Epidermal melanocyte (primary cell): ENCODE measurements at regions not wholly inside any gene's neighbourhood (a gene's known extent, or its start where the extent isn't known, plus 50 kb on each side); places are given as distances from the start of the nearest gene placed in this dataset.

ENCODE experiments used
- DNase-seq: peaks from one replicate; pipeline ENCODE4 v3.0.0; 2011; ENCODE audit warnings: low spot score; ENCODE audit not compliant: insufficient read length

DNA sequence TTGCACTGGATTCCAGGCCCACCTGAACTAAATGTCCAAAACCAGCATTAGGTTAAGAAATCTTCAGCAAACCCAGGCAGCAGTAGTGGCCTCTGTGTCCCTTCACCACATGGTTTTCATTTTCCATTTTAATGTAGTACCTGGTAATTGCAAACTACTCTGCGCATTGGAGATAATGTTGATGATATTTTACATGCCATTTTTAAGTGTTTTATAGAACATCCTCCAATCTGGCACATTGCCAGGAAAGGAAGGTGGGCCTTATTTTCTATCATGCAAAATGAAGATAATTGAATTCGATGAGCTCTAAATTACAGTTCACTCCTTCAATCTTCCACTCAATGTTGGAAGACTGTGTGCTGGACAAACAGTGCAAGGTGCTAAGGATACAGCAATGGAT lies 89.5 kb downstream of the ZC3H11B start:
- no peak for DNase-seq

GRCh38 chr1:219521325-219521724 lies 91.6 kb downstream of the ZC3H11B start:
- DNase-seq = no peak

DNA sequence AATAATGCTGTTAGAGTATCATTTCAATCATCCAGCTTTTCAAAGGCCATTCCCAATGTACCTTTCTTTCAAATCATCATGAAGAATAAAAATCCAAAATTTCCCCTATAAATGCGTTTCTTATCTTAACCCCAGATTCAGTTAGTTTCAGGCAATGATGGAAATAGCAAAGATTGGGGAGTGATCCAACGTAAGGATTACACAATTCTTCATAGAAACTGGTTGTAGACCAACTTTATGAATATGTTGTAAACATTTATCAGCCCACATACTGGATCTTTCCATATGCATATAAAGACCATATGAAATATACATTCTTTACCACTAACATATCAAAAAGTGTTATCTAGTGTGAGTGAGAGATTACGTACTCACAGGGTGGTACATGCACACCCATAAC lies 92.7 kb downstream of the ZC3H11B start:
- DNase-seq = no peak

- DNase-seq = no peak
These were observed 94.0 kb downstream of the ZC3H11B start for GRCh38 chr1:219518907-219519248.

DNA sequence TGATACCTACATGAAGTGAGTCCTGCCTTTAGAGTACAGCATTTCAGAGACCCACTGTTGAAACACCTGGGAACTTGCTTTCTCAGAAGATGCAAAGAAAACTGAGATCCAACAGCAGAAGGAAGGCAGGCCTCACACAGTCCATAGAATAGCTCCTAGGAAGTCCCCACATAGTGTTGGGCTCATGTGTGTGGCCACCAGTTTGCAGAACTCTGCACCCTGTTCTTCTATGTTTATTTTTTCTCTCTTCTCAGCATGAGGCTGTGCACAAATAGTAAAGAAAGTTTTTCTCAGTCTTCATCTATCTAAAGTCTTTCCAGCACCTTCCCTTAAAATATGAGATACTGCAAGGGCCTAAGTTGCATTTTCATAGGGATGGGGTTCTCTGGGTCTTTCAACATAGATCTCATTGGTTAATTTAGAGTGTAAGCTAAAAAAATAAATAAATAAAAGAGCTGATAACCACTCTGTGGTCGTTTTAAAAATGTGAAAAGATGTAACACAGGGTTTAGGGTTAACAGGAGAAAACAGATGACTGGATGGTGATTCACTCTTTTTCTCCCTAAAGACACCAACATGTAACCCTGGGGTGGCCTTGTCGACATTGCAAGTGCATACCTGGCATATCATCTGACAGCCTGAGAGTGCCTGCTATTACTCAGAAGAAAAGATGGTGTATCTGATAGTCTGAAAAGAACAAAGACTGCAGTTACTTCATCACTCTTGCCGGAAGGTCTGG lies 94.6 kb downstream of the ZC3H11B start:
- no peak for DNase-seq

- DNase-seq = no peak
These were observed 95.9 kb downstream of the ZC3H11B start for GRCh38 chr1:219517031-219517430.

DNA sequence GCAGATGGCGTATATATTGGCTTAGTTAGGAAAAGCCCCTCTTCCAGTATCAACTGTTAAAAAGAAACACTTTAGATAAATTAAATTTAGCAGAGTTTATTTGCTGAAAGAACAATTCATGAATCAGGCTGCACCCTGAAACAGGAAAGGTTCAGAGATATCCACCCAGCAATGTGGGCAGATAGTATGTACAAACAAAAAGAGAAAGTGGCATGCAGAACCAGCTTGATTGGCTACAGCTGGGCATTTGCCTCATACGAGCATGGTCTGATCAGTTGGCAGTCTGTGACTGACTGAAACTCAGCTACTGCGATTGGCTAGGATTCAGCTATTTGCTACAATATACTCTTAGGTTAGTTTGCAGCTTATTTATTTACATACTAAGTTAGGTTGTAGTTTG lies 98.2 kb downstream of the ZC3H11B start:
- DNase-seq = no peak

- peak; percentile 23 for DNase-seq
These were observed 105.5 kb downstream of the ZC3H11B start for GRCh38 chr1:219507437-219507836.

DNA sequence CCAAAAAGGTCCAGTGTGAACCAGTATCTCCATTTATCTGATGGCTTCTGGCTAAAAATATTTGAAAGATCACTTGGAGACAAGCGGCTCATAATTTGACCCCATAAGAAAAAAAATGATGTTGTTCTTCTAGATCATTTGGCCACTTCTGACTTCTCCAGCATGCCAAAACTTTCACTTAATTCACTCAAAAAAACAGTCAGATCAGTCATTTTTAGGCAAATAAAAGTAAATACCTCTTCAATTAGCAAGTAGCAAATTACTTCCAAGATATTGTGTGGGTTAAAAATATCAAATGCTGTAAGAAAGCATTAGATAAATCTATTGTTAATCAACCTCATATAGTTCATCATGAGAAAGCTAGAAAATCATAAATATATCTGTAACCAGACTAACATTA lies 106.0 kb downstream of the ZC3H11B start:
- DNase-seq = no peak

- no peak for DNase-seq
These were observed 106.4 kb downstream of the ZC3H11B start for GRCh38 chr1:219506473-219506899.

- DNase-seq = no peak
These were observed 107.0 kb downstream of the ZC3H11B start for GRCh38 chr1:219505886-219506285.

DNA sequence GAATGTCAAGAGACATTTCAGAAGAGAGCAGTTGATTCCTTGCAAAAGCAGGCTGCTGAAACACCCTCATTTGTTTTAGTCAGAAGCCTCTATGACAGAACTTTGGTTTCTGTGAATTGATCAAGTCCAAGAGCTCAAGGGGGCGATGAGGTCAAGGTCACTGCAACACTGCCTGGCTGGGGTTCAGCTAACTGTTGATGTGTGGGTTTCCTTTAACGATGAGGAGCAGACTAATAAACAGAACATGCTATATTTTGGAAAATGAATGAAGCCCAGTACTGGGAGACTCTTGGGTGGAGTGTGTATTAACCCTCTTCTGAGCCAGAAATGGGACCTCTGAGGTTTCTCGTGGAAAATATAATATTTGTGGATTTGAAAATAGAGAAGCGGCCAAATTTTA lies 109.3 kb downstream of the ZC3H11B start:
- no peak for DNase-seq

DNA sequence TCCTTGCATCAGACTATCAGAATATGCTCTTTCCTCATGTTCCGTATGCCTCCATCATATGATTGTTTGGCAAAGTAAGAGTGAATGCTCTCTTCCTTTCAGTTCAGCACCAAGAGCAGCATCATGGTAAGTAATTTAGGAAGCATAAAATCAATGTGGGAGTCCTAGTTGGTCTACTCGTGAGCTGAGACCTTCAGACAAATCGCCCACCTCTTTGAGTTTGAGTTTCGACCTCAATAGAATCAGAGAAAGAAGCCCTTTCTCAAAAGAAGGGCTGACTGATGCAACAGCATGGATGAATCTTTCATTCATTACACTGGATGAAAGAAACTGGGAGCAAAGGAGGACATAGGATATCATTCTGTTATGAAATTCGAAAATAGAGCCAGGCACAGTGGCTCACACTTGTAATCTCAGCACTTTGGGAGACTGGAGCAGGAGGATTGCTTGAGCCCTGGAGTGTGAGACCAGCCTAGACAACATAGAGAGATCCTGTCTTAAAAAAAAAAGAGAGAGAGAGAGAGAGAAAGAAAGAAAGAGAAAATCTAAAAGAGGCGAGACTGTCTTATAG lies 112.5 kb downstream of the ZC3H11B start:
- no peak for DNase-seq

DNA sequence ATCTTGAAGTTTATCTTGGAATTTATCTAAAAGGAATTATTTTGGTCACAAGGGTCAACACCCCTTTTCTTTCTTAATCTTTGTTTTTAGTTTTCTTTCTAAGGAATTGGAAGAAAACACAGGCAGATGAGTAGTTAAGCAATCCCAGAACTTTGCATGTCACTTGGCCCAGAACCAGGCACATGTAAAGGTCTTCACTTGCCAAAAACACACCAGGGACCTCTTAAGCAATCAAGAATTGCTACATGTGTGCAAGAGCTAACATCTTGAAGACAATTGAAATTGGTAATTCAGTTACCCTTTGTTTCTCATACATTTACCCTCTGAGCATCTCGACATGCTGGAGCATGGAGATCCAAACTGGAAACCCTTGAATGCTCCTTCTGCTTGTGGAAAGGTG lies 114.2 kb downstream of the ZC3H11B start:
- no peak for DNase-seq

DNA sequence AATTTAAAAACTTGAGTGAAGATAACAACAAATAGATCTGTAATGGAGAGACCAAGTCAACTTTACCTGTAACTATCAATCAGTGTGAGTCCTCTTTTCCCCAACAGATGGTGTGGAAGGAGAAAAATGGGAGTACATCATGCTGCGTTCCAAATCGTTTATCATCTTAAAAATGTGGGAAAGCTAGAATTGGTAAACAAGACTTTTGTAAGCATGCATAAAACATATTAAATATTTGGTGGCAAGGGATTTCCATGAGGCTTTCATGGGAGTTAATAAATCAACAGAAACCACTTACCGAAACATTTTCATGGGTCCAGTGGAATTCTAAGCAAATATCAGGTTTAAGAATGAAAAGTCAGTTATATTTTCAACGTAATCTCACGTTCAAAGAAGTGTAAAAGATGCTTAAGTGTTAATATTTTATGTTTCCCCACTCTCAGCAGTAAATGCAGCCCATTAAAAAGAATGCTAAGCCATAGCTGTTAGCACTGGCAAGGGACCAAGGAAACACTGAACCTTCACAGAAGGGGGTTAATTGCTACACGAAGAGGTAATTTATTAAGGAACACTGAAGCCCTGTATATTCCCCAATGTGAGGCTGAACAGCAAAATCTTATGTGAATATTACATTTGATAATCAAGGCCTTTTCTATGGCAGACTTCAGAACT lies 117.0 kb downstream of the ZC3H11B start:
- DNase-seq = no peak

GRCh38 chr1:219492717-219493116 lies 120.2 kb downstream of the ZC3H11B start:
- DNase-seq = no peak

GRCh38 chr1:219490566-219490965 lies 122.3 kb downstream of the ZC3H11B start:
- DNase-seq = no peak

GRCh38 chr1:219489636-219490035 lies 123.3 kb downstream of the ZC3H11B start:
- no peak for DNase-seq

- no peak for DNase-seq
These were observed 124.6 kb downstream of the ZC3H11B start for GRCh38 chr1:219488275-219488674.

DNA sequence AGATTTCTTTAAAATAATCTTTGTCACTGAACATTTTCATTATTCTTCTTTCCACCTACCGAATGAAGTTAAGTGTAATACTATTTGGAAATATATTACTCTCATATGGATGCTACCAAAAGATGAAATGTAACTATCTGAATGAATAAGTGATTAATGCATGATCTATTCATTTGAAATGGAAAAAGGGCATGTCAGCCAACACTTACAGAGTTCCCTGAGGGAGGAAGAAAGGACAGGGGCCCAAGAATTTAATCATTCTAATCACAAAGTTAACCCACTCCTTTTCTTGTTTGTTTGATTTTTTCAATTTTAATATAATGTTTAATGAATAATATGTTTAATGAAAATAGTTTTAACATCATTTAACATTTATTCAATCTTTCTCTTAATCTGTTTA lies 129.4 kb downstream of the ZC3H11B start:
- DNase-seq = no peak

DNA sequence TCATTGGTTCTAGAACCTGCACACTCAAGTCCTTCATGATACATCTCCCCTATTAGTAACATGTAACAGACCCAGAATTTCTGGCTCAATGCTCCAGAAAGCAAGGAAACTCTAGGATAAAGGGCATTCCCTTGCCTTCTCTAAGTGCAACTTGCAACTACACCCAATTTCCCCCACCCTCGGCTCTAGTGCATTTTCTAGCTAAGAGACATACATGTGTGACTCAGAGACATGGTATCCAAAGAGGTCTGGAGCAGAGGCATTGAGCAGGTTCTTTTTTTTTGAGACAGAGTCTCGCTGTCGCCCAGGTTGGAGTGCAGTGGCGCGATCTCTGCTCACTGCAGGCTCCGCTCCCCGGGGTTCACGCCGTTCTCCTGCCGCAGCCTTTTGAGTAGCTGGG lies 132.9 kb downstream of the ZC3H11B start:
- no peak for DNase-seq

GRCh38 chr1:219478811-219479210 lies 134.1 kb downstream of the ZC3H11B start:
- DNase-seq = no peak

DNA sequence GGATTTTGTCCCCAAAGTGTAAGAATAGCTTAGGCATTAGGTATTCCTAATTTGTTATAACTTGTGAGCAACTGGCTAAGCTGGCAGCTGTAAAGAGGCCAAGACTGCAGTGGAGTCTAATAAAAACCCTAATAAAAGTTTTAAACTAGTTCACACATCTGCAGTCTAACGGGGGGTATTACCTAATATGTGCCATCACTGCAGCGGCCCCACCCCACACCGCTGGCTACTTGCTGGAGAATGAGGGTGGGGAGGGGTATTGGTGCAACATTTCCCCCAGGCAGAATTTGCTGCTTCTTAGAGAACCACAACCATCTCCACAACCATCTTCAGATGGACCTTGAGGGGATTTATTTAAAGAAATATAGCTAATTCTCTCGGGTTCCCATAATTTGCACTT lies 135.0 kb downstream of the ZC3H11B start:
- DNase-seq = no peak
